ENCODE measurements at regions not wholly inside any gene's neighbourhood (a gene's known extent, or its start where the extent isn't known, plus 50 kb on each side); places are given as distances from the start of the nearest gene placed in this dataset.
"Not testable (repeated sequence)": the region's sequence is repeated elsewhere in the genome, so short reads cannot be mapped to it uniquely, and the experiment has no call there.

- DNase-seq (ENCODE audit: missing footprints) (no peak), ATAC-seq (no peak)
- intact Hi-C loops (cut with DNase I) = no loop called here
Observed at GRCh38 chrX:13195340-13195739, 124.5 kb downstream of the ATXN3L start.

- intact Hi-C loops (cut with DNase I) = no loop called here
- no peak for DNase-seq (ENCODE audit: missing footprints)
- ATAC-seq = no peak
Observed at GRCh38 chrX:13194291-13195103, 125.4 kb downstream of the ATXN3L start.

GRCh38 chrX:13190051-13190450 lies 129.8 kb downstream of the ATXN3L start:
- intact Hi-C loops (cut with DNase I) = no loop called here
- DNase-seq (ENCODE audit: missing footprints) (no peak), ATAC-seq (no peak)

GRCh38 chrX:13189380-13189779 lies 130.5 kb downstream of the ATXN3L start:
- no peak for ATAC-seq
- intact Hi-C loops (cut with DNase I) = no loop called here
- no peak for DNase-seq (ENCODE audit: missing footprints)

- no peak for DNase-seq (ENCODE audit: missing footprints)
- intact Hi-C loops (cut with DNase I) = no loop called here
- ATAC-seq = peak; percentile 79
Observed at GRCh38 chrX:13188731-13189309, 131.0 kb downstream of the ATXN3L start.

GRCh38 chrX:13186643-13187042 lies 133.2 kb downstream of the ATXN3L start:
- DNase-seq (ENCODE audit: missing footprints); ATAC-seq; intact Hi-C loops (cut with DNase I): not testable (repeated sequence)

- intact Hi-C loops (cut with DNase I) = no loop called here
- no peak for DNase-seq (ENCODE audit: missing footprints)
- ATAC-seq = no peak
Observed at GRCh38 chrX:13180807-13181206, 136.4 kb upstream of the FAM9C start.

- DNase-seq (ENCODE audit: missing footprints) = no peak
- intact Hi-C loops (cut with DNase I) = no loop called here
- ATAC-seq = no peak
Observed at GRCh38 chrX:13179586-13179985, 135.2 kb upstream of the FAM9C start.

GRCh38 chrX:13179100-13179499 lies 134.7 kb upstream of the FAM9C start:
- DNase-seq (ENCODE audit: missing footprints) (no peak), ATAC-seq (no peak)
- intact Hi-C loops (cut with DNase I) = no loop called here

- no peak for ATAC-seq
- intact Hi-C loops (cut with DNase I) = no loop called here
- DNase-seq (ENCODE audit: missing footprints) = no peak
Observed at GRCh38 chrX:13177921-13178566, 133.6 kb upstream of the FAM9C start.

GRCh38 chrX:13175056-13175455 lies 130.6 kb upstream of the FAM9C start:
- intact Hi-C loops (cut with DNase I) = no loop called here
- DNase-seq (ENCODE audit: missing footprints) = no peak
- ATAC-seq = no peak

- intact Hi-C loops (cut with DNase I) = no loop called here
- ATAC-seq (no peak), DNase-seq (ENCODE audit: missing footprints) (no peak)
Observed at GRCh38 chrX:13170966-13171558, 126.6 kb upstream of the FAM9C start.

- DNase-seq (ENCODE audit: missing footprints) = no peak
- no peak for ATAC-seq
- intact Hi-C loops (cut with DNase I) = loop anchor here (10.0 kb wide), 1 partner anchor 55 kb away; no protein-coding TSS in a partner anchor
Observed at GRCh38 chrX:13169684-13170083, 125.3 kb upstream of the FAM9C start.

- intact Hi-C loops (cut with DNase I) = loop anchor here (10.0 kb wide), 1 partner anchor 53 kb away; no protein-coding TSS in a partner anchor
- DNase-seq (ENCODE audit: missing footprints) (no peak), ATAC-seq (no peak)
Observed at GRCh38 chrX:13168269-13168668, 123.8 kb upstream of the FAM9C start.

- DNase-seq (ENCODE audit: missing footprints) (peak; percentile 54), ATAC-seq (peak; percentile 72)
- intact Hi-C loops (cut with DNase I) = loop anchor here (10.0 kb wide), 1 partner anchor 53 kb away; no protein-coding TSS in a partner anchor
Observed at GRCh38 chrX:13167481-13168231, 123.2 kb upstream of the FAM9C start.

GRCh38 chrX:13165266-13166189 lies 121.1 kb upstream of the FAM9C start:
- intact Hi-C loops (cut with DNase I) = loop anchor here (10.0 kb wide), 1 partner anchor 51 kb away; no protein-coding TSS in a partner anchor
- DNase-seq (ENCODE audit: missing footprints) (no peak), ATAC-seq (no peak)

- intact Hi-C loops (cut with DNase I) = loop anchor here (5.0 to 10.0 kb wide), 3 partner anchors 48 to 192 kb away; no protein-coding TSS in a partner anchor
- ATAC-seq (no peak), DNase-seq (ENCODE audit: missing footprints) (no peak)
Observed at GRCh38 chrX:13164611-13165010, 120.2 kb upstream of the FAM9C start.

All from Right ventricle myocardium inferior (tissue), 1 donor.